ENCODE measurements at regions not wholly inside any gene's neighbourhood (a gene's known extent, or its start where the extent isn't known, plus 50 kb on each side); places are given as distances from the start of the nearest gene placed in this dataset.

GRCh38 chr1:238964631-238965030 is 421.7 kb upstream of the CHRM3 start:
- H2AFZ ChIP-seq, result no peak overlapping the region
- POLR2A ChIA-PET (ENCODE audit: unreplicated experiment), result no interaction called here
- TF ChIP-seq EZH2 (IDR thresholded peaks at IDR 0.05; ENCODE audit: low read depth) (no peak), CTCF (conservative IDR thresholded peaks at IDR 0.05) (no peak)
- H3K4me3 ChIP-seq, result no peak overlapping the region
- no peaks in the 10 kb centered on the region for H3K9me3 ChIP-seq (ENCODE audit: insufficient read depth, low read depth)
- H3K27me3 ChIP-seq (ENCODE audit: insufficient read depth, low read depth), result no peaks in the 10 kb centered on the region
- H3K27ac ChIP-seq, result no peak overlapping the region
- intact Hi-C loops (cut with micrococcal nuclease; ENCODE audit: unreplicated experiment), result no loop called here
- no peaks in the 10 kb centered on the region for H3K79me2 ChIP-seq (ENCODE audit: low read depth)
- H3K36me3 ChIP-seq (ENCODE audit: low read depth), result no peaks in the 10 kb centered on the region
- CTCF ChIA-PET, result no interaction called here
- BruUV-seq (replicated peaks), result no TSS peak
- H3K4me1 ChIP-seq (replicated peaks; ENCODE audit: insufficient read depth), result no peaks in the 10 kb centered on the region
- no peak overlapping the region for H3K4me2 ChIP-seq
- no peaks in the 10 kb centered on the region; the same call in 1 of the 2 replicates for H4K20me1 ChIP-seq (ENCODE audit: insufficient read depth)
- no peaks in the 10 kb centered on the region for H3F3A ChIP-seq (ENCODE audit: insufficient read depth, low read depth)
- DNase-seq, result no peak
- H3K9me2 ChIP-seq (ENCODE audit: insufficient read depth), result no peaks in the 10 kb centered on the region

GRCh38 chr1:238962941-238963340 is 423.4 kb upstream of the CHRM3 start:
- no peak overlapping the region for H2AFZ ChIP-seq
- no peak overlapping the region for H3K27ac ChIP-seq
- H4K20me1 ChIP-seq (ENCODE audit: insufficient read depth), result no peaks in the 10 kb centered on the region; the same call in 1 of the 2 replicates
- H3K27me3 ChIP-seq (ENCODE audit: insufficient read depth, low read depth), result no peaks in the 10 kb centered on the region
- no peaks in the 10 kb centered on the region for H3K9me3 ChIP-seq (ENCODE audit: insufficient read depth, low read depth)
- POLR2A ChIA-PET (ENCODE audit: unreplicated experiment), result no interaction called here
- H3K9me2 ChIP-seq (ENCODE audit: insufficient read depth), result no peaks in the 10 kb centered on the region
- intact Hi-C loops (cut with micrococcal nuclease; ENCODE audit: unreplicated experiment), result no loop called here
- no peak overlapping the region for H3K4me2 ChIP-seq
- H3K79me2 ChIP-seq (ENCODE audit: low read depth), result no peaks in the 10 kb centered on the region
- no peaks in the 10 kb centered on the region for H3F3A ChIP-seq (ENCODE audit: insufficient read depth, low read depth)
- DNase-seq, result no peak
- H3K36me3 ChIP-seq (ENCODE audit: low read depth), result no peaks in the 10 kb centered on the region
- CTCF ChIA-PET, result no interaction called here
- no peak for TF ChIP-seq CTCF (conservative IDR thresholded peaks at IDR 0.05)
- TF ChIP-seq EZH2 (IDR thresholded peaks at IDR 0.05; ENCODE audit: low read depth), result no peak
- H3K4me3 ChIP-seq, result no peak overlapping the region
- BruUV-seq (replicated peaks), result no TSS peak
- no peaks in the 10 kb centered on the region for H3K4me1 ChIP-seq (replicated peaks; ENCODE audit: insufficient read depth)

- Histone ChIP-seq H3K4me2 (no peak overlapping the region), H3K36me3 (ENCODE audit: low read depth) (no peaks in the 10 kb centered on the region), H2AFZ (0 out of 2 replicates have a peak overlapping the region, but pooled peaks have one; percentile 17), H3K9me2 (ENCODE audit: insufficient read depth) (no peaks in the 10 kb centered on the region), H3K4me1 (replicated peaks; ENCODE audit: insufficient read depth) (no peaks in the 10 kb centered on the region), H3K27me3 (ENCODE audit: insufficient read depth, low read depth) (no peaks in the 10 kb centered on the region), H3K9me3 (ENCODE audit: insufficient read depth, low read depth) (no peaks in the 10 kb centered on the region), H3K4me3 (no peak overlapping the region), H3K27ac (no peak overlapping the region), H4K20me1 (ENCODE audit: insufficient read depth) (no peaks in the 10 kb centered on the region; the same call in 1 of the 2 replicates), H3K79me2 (ENCODE audit: low read depth) (no peaks in the 10 kb centered on the region), H3F3A (ENCODE audit: insufficient read depth, low read depth) (no peaks in the 10 kb centered on the region)
- ChIA-PET POLR2A (ENCODE audit: unreplicated experiment) (no interaction called here), CTCF (no interaction called here)
- intact Hi-C loops (cut with micrococcal nuclease; ENCODE audit: unreplicated experiment), result no loop called here
- DNase-seq, result no peak
- no TSS peak for BruUV-seq (replicated peaks)
- TF ChIP-seq CTCF (conservative IDR thresholded peaks at IDR 0.05) (no peak), EZH2 (IDR thresholded peaks at IDR 0.05; ENCODE audit: low read depth) (no peak)
These were observed 424.6 kb upstream of the CHRM3 start for GRCh38 chr1:238961790-238962189.
